GM19467 (cell line): ENCODE measurements at regions not wholly inside any gene's neighbourhood (a gene's known extent, or its start where the extent isn't known, plus 50 kb on each side); places are given as distances from the start of the nearest gene placed in this dataset.
"Not testable (repeated sequence)": the region's sequence is repeated elsewhere in the genome, so short reads cannot be mapped to it uniquely, and the experiment has no call there.

Experiments
- ATAC-seq: cut with Tn5 transposase; IDR thresholded peaks from one replicate; pipeline ENCODE4 v1.9.1; 2021; ENCODE audit warnings: mild to moderate bottlenecking, moderate library complexity; ENCODE audit not compliant: unreplicated experiment

GRCh38 chr4:187387739-187388138, 607.8 kb upstream of the ZFP42 start:
- no peak for ATAC-seq

- no peak for ATAC-seq
These were observed 606.2 kb upstream of the ZFP42 start for GRCh38 chr4:187389420-187389819.

DNA sequence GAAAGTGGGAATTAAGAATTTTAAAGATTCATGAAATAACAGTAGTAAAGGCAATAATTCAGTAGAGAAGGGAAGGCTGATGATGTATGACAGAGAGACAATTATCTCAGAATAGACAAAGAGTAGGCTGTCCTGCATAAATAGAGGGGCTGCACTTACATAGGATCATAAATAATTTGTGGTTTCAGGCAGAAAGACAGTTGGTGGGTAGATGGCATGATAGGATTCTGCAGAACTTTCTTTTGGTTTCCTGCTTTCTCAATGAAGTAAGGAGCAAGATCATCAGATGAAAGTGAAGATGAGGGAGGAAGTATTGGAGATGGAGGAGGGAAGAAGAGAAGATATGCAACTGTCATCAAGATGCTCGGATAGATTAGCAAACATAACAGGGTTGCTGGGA, 604.9 kb upstream of the ZFP42 start:
- no peak for ATAC-seq

DNA sequence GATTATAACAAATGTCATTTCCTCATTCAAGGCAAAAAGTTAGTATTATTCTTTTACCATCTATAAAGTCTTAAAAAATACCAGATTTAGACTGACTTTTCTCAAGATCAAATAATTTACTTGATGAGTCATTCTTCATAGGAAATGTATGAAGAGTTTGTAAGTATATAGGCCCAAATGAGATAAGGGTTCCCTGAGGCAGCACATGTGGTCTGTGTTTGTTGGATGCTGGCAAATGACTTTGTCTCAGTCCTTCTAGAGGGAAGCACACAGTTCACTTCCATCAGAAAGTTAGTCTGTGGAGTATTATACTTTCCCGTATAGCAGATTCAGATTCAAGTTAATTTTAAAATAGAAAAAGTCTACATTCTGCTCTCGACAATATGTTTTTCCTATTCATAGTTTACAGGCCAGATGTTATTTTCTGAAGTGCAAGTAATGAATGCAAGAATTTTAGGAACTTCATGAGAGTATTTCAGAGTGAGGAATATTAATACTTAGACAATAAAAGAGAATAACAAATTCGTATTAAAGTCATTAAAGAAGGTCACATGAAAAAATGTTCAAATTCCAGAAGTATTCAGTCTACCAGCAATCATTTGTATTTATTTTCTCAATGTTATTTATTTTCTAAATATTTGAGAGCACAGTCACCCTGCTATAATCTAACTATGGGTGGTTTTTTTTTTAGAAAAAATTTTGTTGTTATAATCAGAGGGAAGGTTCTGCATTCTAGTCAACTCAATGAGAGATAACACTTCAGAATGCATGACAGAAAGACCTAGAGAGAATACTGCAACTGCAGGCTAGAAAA, 601.8 kb upstream of the ZFP42 start:
- no peak for ATAC-seq

DNA sequence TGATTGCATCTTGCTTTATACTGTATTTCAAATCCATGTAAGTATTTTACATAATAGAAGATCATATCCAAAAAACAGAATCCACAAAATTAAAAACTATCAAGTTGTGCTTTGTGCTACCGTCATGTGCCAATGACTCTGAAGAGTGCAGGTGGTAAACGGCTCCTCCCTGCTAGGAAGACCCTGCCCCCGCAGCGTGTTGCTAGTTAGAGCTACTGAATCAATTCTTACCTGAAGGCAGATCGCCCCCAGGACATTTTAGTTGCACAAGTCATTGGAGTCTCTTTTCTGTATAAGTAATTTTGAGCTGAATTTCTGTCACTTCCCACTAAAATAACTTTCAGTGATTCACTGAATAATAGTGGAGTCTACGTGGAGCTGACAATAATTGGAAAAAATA, 599.5 kb upstream of the ZFP42 start:
- ATAC-seq, result no peak

DNA sequence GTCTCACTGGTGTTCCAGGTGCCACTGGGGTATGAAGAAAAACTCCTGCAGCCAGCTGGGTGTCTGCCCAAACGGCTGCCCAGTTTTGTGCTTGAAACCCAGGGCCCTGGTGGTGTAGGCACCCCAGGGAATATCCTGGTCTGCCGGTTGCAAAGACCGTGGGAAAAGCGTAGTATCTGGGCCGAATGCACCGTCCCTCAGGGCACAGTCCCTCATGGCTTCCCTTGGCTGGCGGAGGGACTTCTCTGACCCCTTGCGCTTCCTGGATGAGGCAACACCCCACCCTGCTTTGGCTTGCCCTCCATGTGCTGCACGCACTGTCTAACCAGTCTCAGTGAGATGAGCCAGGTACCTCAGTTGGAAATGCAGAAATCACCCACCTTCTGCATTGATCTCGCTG, 587.1 kb upstream of the ZFP42 start:
- not testable (repeated sequence) for ATAC-seq

GRCh38 chr4:187413564-187414358, 581.8 kb upstream of the ZFP42 start:
- ATAC-seq, result no peak

DNA sequence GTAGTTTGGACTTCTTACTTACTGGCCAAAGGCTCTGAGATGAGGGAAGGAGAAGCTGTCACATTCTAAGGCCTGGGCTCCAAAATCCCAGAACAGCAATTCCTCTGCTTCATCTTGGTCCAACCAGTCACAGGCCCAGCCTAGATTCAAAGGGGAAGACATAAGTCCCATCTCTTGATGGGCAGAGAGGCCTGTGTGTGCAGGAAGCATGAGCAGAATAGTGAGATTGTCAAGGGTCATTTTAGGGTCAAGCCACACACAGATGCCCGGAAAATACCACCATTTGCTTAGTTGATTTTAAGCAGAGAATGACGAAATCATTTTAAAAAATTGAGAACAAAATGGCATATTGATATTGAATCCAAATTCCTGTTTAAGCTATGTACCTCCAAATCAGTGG, 580.9 kb upstream of the ZFP42 start:
- no peak for ATAC-seq

DNA sequence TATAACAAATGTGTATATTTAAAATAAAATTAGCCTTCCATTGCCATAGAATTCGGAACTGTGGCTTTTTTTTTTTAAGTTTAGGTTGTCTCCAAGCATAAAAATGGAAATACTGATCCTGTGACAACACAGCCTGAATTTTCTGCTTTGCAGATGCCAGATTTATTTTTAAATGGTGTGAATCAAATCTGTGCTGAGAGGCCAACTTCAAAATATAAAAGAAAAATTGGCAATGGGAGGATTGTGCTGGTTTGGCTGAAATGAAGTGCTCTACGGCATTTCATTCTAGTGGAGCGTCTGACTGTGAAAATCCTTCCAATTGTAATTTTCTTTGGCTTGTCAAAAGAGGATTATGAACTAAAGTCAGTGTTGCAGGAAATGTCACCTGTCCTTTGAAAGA, 580.3 kb upstream of the ZFP42 start:
- no peak for ATAC-seq

GRCh38 chr4:187416216-187416615, 579.4 kb upstream of the ZFP42 start:
- ATAC-seq, result no peak

DNA sequence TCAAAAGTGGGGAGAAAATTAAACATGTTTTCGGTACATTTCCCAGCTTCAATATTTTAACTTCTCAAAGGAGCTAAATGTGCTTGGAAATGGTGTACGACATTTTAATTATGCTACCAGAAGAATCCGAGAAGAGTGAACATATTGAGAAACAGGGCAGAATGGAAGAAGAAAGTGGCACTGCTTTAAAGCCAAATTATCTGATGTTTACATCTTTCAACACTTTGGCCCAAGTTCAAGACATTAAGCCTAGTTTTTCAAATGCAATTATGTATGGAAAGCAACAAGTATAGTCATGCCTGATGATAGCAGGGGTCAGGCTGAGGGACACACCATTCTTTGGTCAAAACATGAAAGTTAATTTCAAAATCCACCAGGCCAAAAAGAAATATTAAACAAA, 577.9 kb upstream of the ZFP42 start:
- ATAC-seq, result no peak

DNA sequence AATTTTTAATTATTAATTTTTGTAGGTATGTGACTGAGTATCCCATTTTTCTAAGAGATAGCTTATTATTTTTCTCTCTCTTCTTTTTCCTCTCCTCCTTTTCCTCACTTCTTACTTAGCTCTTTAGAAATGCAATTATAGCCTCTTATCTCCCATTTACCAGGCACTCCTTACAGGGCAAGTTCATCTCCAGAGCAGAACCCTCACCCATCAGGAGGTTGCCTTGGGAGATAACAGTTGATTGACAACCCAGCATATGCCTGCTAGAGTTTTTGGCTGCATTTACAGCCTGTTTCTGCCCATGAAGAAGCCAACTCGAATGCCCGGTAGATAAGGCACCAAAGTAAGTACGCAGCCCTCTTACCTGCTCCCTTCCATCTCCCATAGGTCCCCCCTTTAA, 572.9 kb upstream of the ZFP42 start:
- ATAC-seq, result no peak

- ATAC-seq, result no peak
These were observed 570.9 kb upstream of the ZFP42 start for GRCh38 chr4:187424636-187425035.

- ATAC-seq, result no peak
These were observed 569.1 kb upstream of the ZFP42 start for GRCh38 chr4:187426511-187426910.

DNA sequence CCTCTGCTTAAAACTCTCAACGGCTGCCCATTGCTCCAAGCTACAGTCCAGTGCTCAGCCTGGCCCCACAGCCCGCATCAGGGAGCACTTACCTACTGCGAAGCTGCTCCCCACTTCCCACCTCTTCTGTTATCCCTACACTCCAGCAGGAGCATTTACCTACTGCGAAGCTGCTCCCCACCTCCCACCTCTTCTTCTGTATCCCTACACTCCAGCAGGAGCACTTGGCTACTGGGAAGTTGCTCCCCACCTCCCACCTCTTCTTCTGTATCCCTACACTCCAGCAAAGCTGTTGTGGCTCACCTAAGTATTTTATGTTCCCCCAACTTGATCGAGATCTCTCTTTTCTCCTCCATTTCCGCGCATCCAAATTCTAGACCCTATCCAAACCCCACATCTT, 563.3 kb upstream of the ZFP42 start:
- no peak for ATAC-seq

DNA sequence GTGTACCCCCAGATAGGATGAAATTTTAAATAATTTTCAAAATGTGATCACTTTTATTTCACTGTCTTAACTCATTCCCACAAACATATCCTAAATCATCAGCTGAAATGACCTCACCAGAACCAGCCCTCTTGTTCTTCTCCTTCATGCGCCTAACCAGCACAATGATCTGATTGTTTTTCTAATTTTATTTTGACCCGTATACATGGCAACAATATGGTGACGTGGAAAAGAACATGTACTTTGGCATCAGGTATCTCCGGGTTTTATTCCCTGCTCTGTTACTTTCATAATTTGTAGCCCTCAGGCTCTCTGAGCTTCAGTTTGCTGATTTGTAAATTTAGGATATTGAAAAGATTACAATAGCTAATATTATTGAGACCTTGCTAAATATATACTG, 562.4 kb upstream of the ZFP42 start:
- no peak for ATAC-seq

- ATAC-seq, result no peak
These were observed 559.3 kb upstream of the ZFP42 start for GRCh38 chr4:187436251-187436650.

DNA sequence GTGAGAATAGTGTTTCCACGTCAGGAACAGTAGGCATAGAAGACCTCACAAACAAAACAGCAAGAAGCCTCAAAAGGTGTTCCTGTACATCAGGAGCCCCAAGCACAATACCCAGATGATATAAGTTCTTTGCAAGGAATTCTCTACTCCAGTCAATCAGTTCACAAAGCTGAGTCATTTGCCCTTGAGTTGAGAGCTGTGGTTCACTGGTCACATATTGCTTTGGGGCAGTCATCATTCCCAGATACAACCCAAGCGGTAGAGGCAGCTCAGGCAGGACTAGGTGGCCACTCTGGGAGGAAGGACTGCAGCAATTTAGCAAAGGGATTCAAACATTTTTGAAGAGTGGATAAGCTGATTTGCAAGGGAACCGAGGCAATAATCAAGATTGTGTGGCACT, 551.5 kb upstream of the ZFP42 start:
- no peak for ATAC-seq

DNA sequence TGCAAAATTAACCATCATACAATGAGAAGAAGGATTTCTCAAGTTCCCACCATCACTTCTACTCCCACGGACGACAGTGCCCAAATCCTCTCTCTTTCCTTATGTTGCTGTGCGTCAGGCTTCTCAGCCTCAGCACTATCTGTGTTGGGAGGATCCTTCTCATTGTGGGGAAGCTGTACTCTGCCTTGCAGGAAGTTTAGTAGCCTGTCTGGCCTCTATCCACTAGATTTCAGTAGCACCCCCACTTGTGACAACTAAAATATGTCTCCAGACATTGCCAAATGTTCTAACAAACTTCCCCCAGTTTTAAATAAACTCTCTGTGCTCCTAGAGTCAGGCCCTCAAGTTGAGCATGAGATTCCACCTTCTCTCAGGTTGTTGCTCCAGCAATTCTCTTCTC, 545.9 kb upstream of the ZFP42 start:
- no peak for ATAC-seq

- no peak for ATAC-seq
These were observed 543.8 kb upstream of the ZFP42 start for GRCh38 chr4:187451776-187452175.

DNA sequence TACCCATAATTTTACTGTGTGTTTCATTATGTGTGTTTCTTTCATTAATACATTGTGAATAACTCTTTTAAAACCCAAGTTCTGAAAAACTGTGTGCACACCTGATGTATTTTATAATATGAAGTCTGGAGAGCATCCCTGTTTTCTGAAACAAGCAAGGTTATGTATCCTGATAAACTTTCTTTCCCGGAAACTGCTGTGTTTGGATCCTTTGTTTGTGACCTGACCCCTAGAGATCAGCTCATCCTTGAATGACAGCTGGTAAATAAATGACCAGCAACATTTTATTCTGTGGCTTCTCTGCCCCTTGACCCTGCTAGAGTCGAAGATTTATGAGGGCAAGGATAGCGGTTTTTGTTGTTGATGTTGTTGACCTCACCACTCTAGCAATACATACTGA, 535.6 kb upstream of the ZFP42 start:
- no peak for ATAC-seq

DNA sequence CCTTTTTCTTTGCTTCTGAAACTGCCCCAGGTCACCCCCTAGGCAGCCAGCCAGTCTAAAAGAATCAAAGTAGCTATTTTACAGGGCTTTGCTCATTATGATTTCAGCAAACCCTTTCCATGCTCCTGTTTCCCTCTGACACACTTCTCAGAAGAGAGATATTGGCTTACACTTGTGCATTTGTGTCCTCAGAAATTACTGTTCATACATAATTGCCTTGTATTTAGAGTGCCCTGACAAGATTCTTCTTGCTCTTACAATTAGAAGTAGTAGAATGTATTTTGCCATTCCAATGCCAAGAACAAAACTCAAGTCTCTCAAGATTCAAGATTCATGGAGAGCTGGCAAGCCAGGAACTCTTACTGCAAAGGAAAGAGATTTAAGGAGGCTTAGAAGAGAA, 531.0 kb upstream of the ZFP42 start:
- no peak for ATAC-seq
